Activated naive CD8-positive, alpha-beta T cell treated with anti-CD3 and anti-CD28 coated beads, Interleukin-2, amount 10 ng/mL, durations not matched to agents 7 days and 5 days (primary cell): ENCODE measurements at regions not wholly inside any gene's neighbourhood (a gene's known extent, or its start where the extent isn't known, plus 50 kb on each side); places are given as distances from the start of the nearest gene placed in this dataset.

Experiments
- ATAC-seq: fragments of 150-1000 bp; cut with Tn5 transposase; one replicate; pipeline ENCODE4 v1.10.0; 2021; ENCODE audit warnings: low read depth, moderate library complexity
- POLR2A ChIA-PET: fragments of 350-600 bp; sonication (Branson Sonifier 250); formaldehyde crosslinking; loops from one replicate; lab custom pipeline; 2021; ENCODE audit warnings: antibody characterized with exemption; lab: Charles Lee
- DNase-seq: peaks from one replicate; pipeline ENCODE4 v3.0.0; 2021
- H3K27ac Mint-ChIP-seq: one replicate; pipeline ENCODE4 v1.8.0; 2022; ENCODE audit warnings: mild to moderate bottlenecking, mixed read lengths
- H3K27me3 Mint-ChIP-seq: one replicate; pipeline ENCODE4 v1.8.0; 2022; ENCODE audit warnings: mild to moderate bottlenecking, moderate library complexity, mixed read lengths
- H3K36me3 Mint-ChIP-seq: one replicate; pipeline ENCODE4 v1.8.0; 2021; ENCODE audit warnings: mild to moderate bottlenecking, mixed read lengths
- H3K4me1 Mint-ChIP-seq: one replicate; pipeline ENCODE4 v1.8.0; 2021; ENCODE audit warnings: mixed read lengths
- H3K4me3 Mint-ChIP-seq: one replicate; pipeline ENCODE4 v1.8.0; 2022; ENCODE audit warnings: mild to moderate bottlenecking, moderate library complexity, mixed read lengths
- H3K9me3 Mint-ChIP-seq: one replicate; pipeline ENCODE4 v1.8.0; 2021; ENCODE audit warnings: mixed read lengths

- Mint-ChIP-seq H3K9me3 (peaks cover 11% of the 10 kb centered on the region), H3K27me3 (no peaks in the 10 kb centered on the region), H3K4me1 (no peaks in the 10 kb centered on the region), H3K4me3 (no peak overlapping the region), H3K36me3 (no peaks in the 10 kb centered on the region), H3K27ac (no peak overlapping the region)
- POLR2A ChIA-PET = no interaction called here
- DNase-seq (no peak), ATAC-seq (no peak)
Measured at GRCh38 chr17:12313786-12314185, 293.1 kb downstream of the MAP2K4 start.

GRCh38 chr17:12316021-12316420, 295.3 kb downstream of the MAP2K4 start:
- no peaks in the 10 kb centered on the region for H3K27me3 Mint-ChIP-seq
- H3K4me1 Mint-ChIP-seq = no peaks in the 10 kb centered on the region
- DNase-seq (no peak), ATAC-seq (no peak)
- H3K36me3 Mint-ChIP-seq = no peaks in the 10 kb centered on the region
- POLR2A ChIA-PET = no interaction called here
- no peak overlapping the region for H3K27ac Mint-ChIP-seq
- no peak overlapping the region for H3K4me3 Mint-ChIP-seq
- H3K9me3 Mint-ChIP-seq = peaks cover 12% of the 10 kb centered on the region

GRCh38 chr17:12318571-12319266, 298.0 kb downstream of the MAP2K4 start:
- Mint-ChIP-seq H3K4me3 (no peak overlapping the region), H3K9me3 (peaks cover 7% of the 10 kb centered on the region), H3K27ac (no peak overlapping the region), H3K4me1 (no peaks in the 10 kb centered on the region), H3K27me3 (no peaks in the 10 kb centered on the region), H3K36me3 (no peaks in the 10 kb centered on the region)
- DNase-seq (no peak), ATAC-seq (no peak)
- POLR2A ChIA-PET = no interaction called here

GRCh38 chr17:12320286-12320685, 299.6 kb downstream of the MAP2K4 start:
- DNase-seq (no peak), ATAC-seq (no peak)
- no peak overlapping the region for H3K27ac Mint-ChIP-seq
- no peaks in the 10 kb centered on the region for H3K27me3 Mint-ChIP-seq
- peaks cover 7% of the 10 kb centered on the region for H3K9me3 Mint-ChIP-seq
- no peaks in the 10 kb centered on the region for H3K4me1 Mint-ChIP-seq
- no peak overlapping the region for H3K4me3 Mint-ChIP-seq
- H3K36me3 Mint-ChIP-seq = no peaks in the 10 kb centered on the region
- POLR2A ChIA-PET = no interaction called here

- Mint-ChIP-seq H3K9me3 (peaks cover 18% of the 10 kb centered on the region), H3K36me3 (no peaks in the 10 kb centered on the region), H3K4me1 (no peaks in the 10 kb centered on the region), H3K27me3 (no peaks in the 10 kb centered on the region), H3K27ac (no peak overlapping the region), H3K4me3 (no peak overlapping the region)
- no peak for DNase-seq
- ATAC-seq = no peak
- POLR2A ChIA-PET = no interaction called here
Measured at GRCh38 chr17:12328204-12328603, 307.5 kb downstream of the MAP2K4 start.

GRCh38 chr17:12330456-12330855, 309.8 kb downstream of the MAP2K4 start:
- POLR2A ChIA-PET = no interaction called here
- DNase-seq (no peak), ATAC-seq (no peak)
- H3K27me3 Mint-ChIP-seq = no peaks in the 10 kb centered on the region
- H3K27ac Mint-ChIP-seq = no peak overlapping the region
- no peaks in the 10 kb centered on the region for H3K36me3 Mint-ChIP-seq
- no peak overlapping the region for H3K4me3 Mint-ChIP-seq
- H3K4me1 Mint-ChIP-seq = no peaks in the 10 kb centered on the region
- H3K9me3 Mint-ChIP-seq = peaks cover 18% of the 10 kb centered on the region

- DNase-seq (no peak), ATAC-seq (no peak)
- Mint-ChIP-seq H3K27ac (no peak overlapping the region), H3K9me3 (peaks cover 7% of the 10 kb centered on the region), H3K36me3 (no peaks in the 10 kb centered on the region), H3K4me3 (no peak overlapping the region), H3K4me1 (no peaks in the 10 kb centered on the region), H3K27me3 (no peaks in the 10 kb centered on the region)
- POLR2A ChIA-PET = no interaction called here
Measured at GRCh38 chr17:12341328-12341727, 320.7 kb downstream of the MAP2K4 start.

- ATAC-seq (no peak), DNase-seq (no peak)
- Mint-ChIP-seq H3K4me3 (no peak overlapping the region), H3K27me3 (no peaks in the 10 kb centered on the region), H3K36me3 (no peaks in the 10 kb centered on the region), H3K9me3 (peaks cover 7% of the 10 kb centered on the region), H3K27ac (no peak overlapping the region), H3K4me1 (no peaks in the 10 kb centered on the region)
- POLR2A ChIA-PET = no interaction called here
Measured at GRCh38 chr17:12342161-12342560, 321.5 kb downstream of the MAP2K4 start.

- no peaks in the 10 kb centered on the region for H3K36me3 Mint-ChIP-seq
- H3K27me3 Mint-ChIP-seq = no peaks in the 10 kb centered on the region
- peaks cover 7% of the 10 kb centered on the region for H3K9me3 Mint-ChIP-seq
- DNase-seq (no peak), ATAC-seq (no peak)
- H3K27ac Mint-ChIP-seq = no peak overlapping the region
- POLR2A ChIA-PET = no interaction called here
- no peak overlapping the region for H3K4me3 Mint-ChIP-seq
- no peaks in the 10 kb centered on the region for H3K4me1 Mint-ChIP-seq
Measured at GRCh38 chr17:12342609-12343435, 322.1 kb downstream of the MAP2K4 start.

- POLR2A ChIA-PET = no interaction called here
- ATAC-seq (no peak), DNase-seq (no peak)
- Mint-ChIP-seq H3K36me3 (no peaks in the 10 kb centered on the region), H3K9me3 (peaks cover 2% of the 10 kb centered on the region), H3K4me1 (no peaks in the 10 kb centered on the region), H3K4me3 (no peak overlapping the region), H3K27ac (no peak overlapping the region), H3K27me3 (no peaks in the 10 kb centered on the region)
Measured at GRCh38 chr17:12348476-12348875, 317.2 kb upstream of the MYOCD start.

- peaks cover 2% of the 10 kb centered on the region for H3K9me3 Mint-ChIP-seq
Measured at GRCh38 chr17:12349297-12349696, 316.4 kb upstream of the MYOCD start.

GRCh38 chr17:12352127-12352526, 313.6 kb upstream of the MYOCD start:
- H3K4me1 Mint-ChIP-seq = no peaks in the 10 kb centered on the region

More at GRCh38 chr17:12349297-12349696, 316.4 kb upstream of the MYOCD start:
- Mint-ChIP-seq H3K4me3 (no peak overlapping the region), H3K27me3 (no peaks in the 10 kb centered on the region), H3K4me1 (no peaks in the 10 kb centered on the region), H3K36me3 (no peaks in the 10 kb centered on the region), H3K27ac (no peak overlapping the region)
- DNase-seq = no peak
- POLR2A ChIA-PET = no interaction called here
- ATAC-seq = no peak

GRCh38 chr17:12357600-12357999, 308.1 kb upstream of the MYOCD start:
- Mint-ChIP-seq H3K4me3 (no peak overlapping the region), H3K27me3 (no peaks in the 10 kb centered on the region), H3K9me3 (peaks cover 4% of the 10 kb centered on the region), H3K27ac (no peak overlapping the region), H3K36me3 (no peaks in the 10 kb centered on the region), H3K4me1 (no peaks in the 10 kb centered on the region)
- POLR2A ChIA-PET = no interaction called here
- ATAC-seq (no peak), DNase-seq (no peak)

More at GRCh38 chr17:12352127-12352526, 313.6 kb upstream of the MYOCD start:
- Mint-ChIP-seq H3K36me3 (no peaks in the 10 kb centered on the region), H3K9me3 (peaks cover 6% of the 10 kb centered on the region), H3K27ac (no peak overlapping the region), H3K4me3 (no peak overlapping the region), H3K27me3 (no peaks in the 10 kb centered on the region)
- POLR2A ChIA-PET = no interaction called here
- DNase-seq (no peak), ATAC-seq (no peak)

GRCh38 chr17:12358477-12358876, 307.2 kb upstream of the MYOCD start:
- no peak overlapping the region for H3K4me3 Mint-ChIP-seq
- ATAC-seq (no peak), DNase-seq (no peak)
- POLR2A ChIA-PET = no interaction called here
- H3K27ac Mint-ChIP-seq = no peak overlapping the region
- H3K9me3 Mint-ChIP-seq = peaks cover 9% of the 10 kb centered on the region
- no peaks in the 10 kb centered on the region for H3K4me1 Mint-ChIP-seq
- H3K36me3 Mint-ChIP-seq = no peaks in the 10 kb centered on the region
- no peaks in the 10 kb centered on the region for H3K27me3 Mint-ChIP-seq
